ENCODE measurements at regions not wholly inside any gene's neighbourhood (a gene's known extent, or its start where the extent isn't known, plus 50 kb on each side); places are given as distances from the start of the nearest gene placed in this dataset.

GRCh38 chr11:116310226-116310625 lies 462.6 kb downstream of the BUD13 start:
- no peak for DNase-seq (ENCODE audit: low read depth, low spot score)
- no peak overlapping the region for H3K27ac ChIP-seq (ENCODE audit: low read depth, low read length)
- ChIA-PET CTCF (no interaction called here), POLR2A (no interaction called here)
- TF ChIP-seq CTCF (IDR thresholded peaks at IDR 0.05; ENCODE audit: low read depth, low read length) = no peak
- H3K4me3 ChIP-seq (ENCODE audit: low read depth, low read length) = no peak overlapping the region
- no peaks in the 10 kb centered on the region for H3K27me3 ChIP-seq (ENCODE audit: control insufficient read depth, insufficient read depth, low read length)
- H3K9me3 ChIP-seq (ENCODE audit: control insufficient read depth, insufficient read depth, low read length) = no peaks in the 10 kb centered on the region

GRCh38 chr11:116309446-116309845 lies 463.3 kb downstream of the BUD13 start:
- no peaks in the 10 kb centered on the region for H3K27me3 ChIP-seq (ENCODE audit: control insufficient read depth, insufficient read depth, low read length)
- H3K27ac ChIP-seq (ENCODE audit: low read depth, low read length) = no peak overlapping the region
- H3K9me3 ChIP-seq (ENCODE audit: control insufficient read depth, insufficient read depth, low read length) = no peaks in the 10 kb centered on the region
- no peak overlapping the region for H3K4me3 ChIP-seq (ENCODE audit: low read depth, low read length)
- no peak for DNase-seq (ENCODE audit: low read depth, low spot score)
- ChIA-PET CTCF (no interaction called here), POLR2A (no interaction called here)
- no peak for TF ChIP-seq CTCF (IDR thresholded peaks at IDR 0.05; ENCODE audit: low read depth, low read length)

- ChIA-PET CTCF (no interaction called here), POLR2A (no interaction called here)
- DNase-seq (ENCODE audit: low read depth, low spot score) = no peak
- Histone ChIP-seq H3K27ac (ENCODE audit: low read depth, low read length) (no peak overlapping the region), H3K27me3 (ENCODE audit: control insufficient read depth, insufficient read depth, low read length) (no peaks in the 10 kb centered on the region), H3K4me3 (ENCODE audit: low read depth, low read length) (no peak overlapping the region), H3K9me3 (ENCODE audit: control insufficient read depth, insufficient read depth, low read length) (no peaks in the 10 kb centered on the region)
- TF ChIP-seq CTCF (IDR thresholded peaks at IDR 0.05; ENCODE audit: low read depth, low read length) = no peak
Measured at GRCh38 chr11:116302756-116303155, 470.0 kb downstream of the BUD13 start.

GRCh38 chr11:116301141-116301540 lies 471.6 kb downstream of the BUD13 start:
- DNase-seq (ENCODE audit: low read depth, low spot score) = no peak
- no peak for TF ChIP-seq CTCF (IDR thresholded peaks at IDR 0.05; ENCODE audit: low read depth, low read length)
- Histone ChIP-seq H3K27ac (ENCODE audit: low read depth, low read length) (no peak overlapping the region), H3K27me3 (ENCODE audit: control insufficient read depth, insufficient read depth, low read length) (no peaks in the 10 kb centered on the region), H3K4me3 (ENCODE audit: low read depth, low read length) (no peak overlapping the region), H3K9me3 (ENCODE audit: control insufficient read depth, insufficient read depth, low read length) (no peaks in the 10 kb centered on the region)
- ChIA-PET POLR2A (no interaction called here), CTCF (no interaction called here)

GRCh38 chr11:116300232-116300631 lies 472.6 kb downstream of the BUD13 start:
- DNase-seq (ENCODE audit: low read depth, low spot score) = no peak
- no peaks in the 10 kb centered on the region for H3K27me3 ChIP-seq (ENCODE audit: control insufficient read depth, insufficient read depth, low read length)
- no peak overlapping the region for H3K27ac ChIP-seq (ENCODE audit: low read depth, low read length)
- no peaks in the 10 kb centered on the region for H3K9me3 ChIP-seq (ENCODE audit: control insufficient read depth, insufficient read depth, low read length)
- POLR2A ChIA-PET = no interaction called here
- H3K4me3 ChIP-seq (ENCODE audit: low read depth, low read length) = no peak overlapping the region
- TF ChIP-seq CTCF (IDR thresholded peaks at IDR 0.05; ENCODE audit: low read depth, low read length) = no peak
- CTCF ChIA-PET = no interaction called here
